ENCODE measurements at regions not wholly inside any gene's neighbourhood (a gene's known extent, or its start where the extent isn't known, plus 50 kb on each side); places are given as distances from the start of the nearest gene placed in this dataset.

GRCh38 chr9:19694601-19695000, 94.2 kb downstream of the SLC24A2 start:
- Histone ChIP-seq H4K20me1 (ENCODE audit: low read depth, low read length) (no peaks in the 10 kb centered on the region), H3K9me2 (replicated peaks; ENCODE audit: insufficient read depth, low read length) (0 out of 2 replicates have a peak, but pooled peaks cover 4% of the 10 kb centered on the region), H2AFZ (ENCODE audit: low read depth, low read length, severe bottlenecking) (no peak overlapping the region), H3K4me3 (ENCODE audit: insufficient read depth, low read length, poor library complexity, severe bottlenecking) (no peak overlapping the region), H3K9ac (ENCODE audit: low read length) (no peak overlapping the region), H3K4me2 (ENCODE audit: low read depth, low read length, poor library complexity, severe bottlenecking) (no peak overlapping the region), H3K27me3 (ENCODE audit: low read length) (no peaks in the 10 kb centered on the region), H3K9me3 (ENCODE audit: insufficient read depth, low read length) (no peaks in the 10 kb centered on the region), H3F3A (ENCODE audit: insufficient read depth) (no peaks in the 10 kb centered on the region), H3K27ac (ENCODE audit: low read depth, low read length) (no peak overlapping the region), H3K36me3 (ENCODE audit: low read length) (no peaks in the 10 kb centered on the region), H3K79me2 (ENCODE audit: insufficient read depth, low read length) (no peaks in the 10 kb centered on the region)
- TF ChIP-seq EZH2phosphoT487 (conservative IDR thresholded peaks at IDR 0.05; ENCODE audit: low read length) (no peak), CTCF (IDR thresholded peaks at IDR 0.05; ENCODE audit: insufficient read depth, low read length, poor library complexity, severe bottlenecking) (no peak)

GRCh38 chr9:19690128-19690527, 98.7 kb downstream of the SLC24A2 start:
- H3K4me3 ChIP-seq (ENCODE audit: insufficient read depth, low read length, poor library complexity, severe bottlenecking) = no peak overlapping the region
- no peaks in the 10 kb centered on the region for H3K9me3 ChIP-seq (ENCODE audit: insufficient read depth, low read length)
- no peaks in the 10 kb centered on the region for H3K79me2 ChIP-seq (ENCODE audit: insufficient read depth, low read length)
- no peaks in the 10 kb centered on the region for H3K36me3 ChIP-seq (ENCODE audit: low read length)
- H4K20me1 ChIP-seq (ENCODE audit: low read depth, low read length) = no peaks in the 10 kb centered on the region
- 0 out of 2 replicates have a peak, but pooled peaks cover 4% of the 10 kb centered on the region for H3K9me2 ChIP-seq (replicated peaks; ENCODE audit: insufficient read depth, low read length)
- H2AFZ ChIP-seq (ENCODE audit: low read depth, low read length, severe bottlenecking) = no peak overlapping the region
- no peak for TF ChIP-seq CTCF (IDR thresholded peaks at IDR 0.05; ENCODE audit: insufficient read depth, low read length, poor library complexity, severe bottlenecking)
- no peak for TF ChIP-seq EZH2phosphoT487 (conservative IDR thresholded peaks at IDR 0.05; ENCODE audit: low read length)
- no peak overlapping the region for H3K27ac ChIP-seq (ENCODE audit: low read depth, low read length)
- no peaks in the 10 kb centered on the region for H3K27me3 ChIP-seq (ENCODE audit: low read length)
- H3K9ac ChIP-seq (ENCODE audit: low read length) = no peak overlapping the region
- no peaks in the 10 kb centered on the region for H3F3A ChIP-seq (ENCODE audit: insufficient read depth)
- H3K4me2 ChIP-seq (ENCODE audit: low read depth, low read length, poor library complexity, severe bottlenecking) = no peak overlapping the region

GRCh38 chr9:19689328-19690101, 99.3 kb downstream of the SLC24A2 start:
- Histone ChIP-seq H3K4me3 (ENCODE audit: insufficient read depth, low read length, poor library complexity, severe bottlenecking) (no peak overlapping the region), H3K4me2 (ENCODE audit: low read depth, low read length, poor library complexity, severe bottlenecking) (no peak overlapping the region), H3K9ac (ENCODE audit: low read length) (no peak overlapping the region), H3K36me3 (ENCODE audit: low read length) (no peaks in the 10 kb centered on the region), H3K27me3 (ENCODE audit: low read length) (no peaks in the 10 kb centered on the region), H2AFZ (ENCODE audit: low read depth, low read length, severe bottlenecking) (no peak overlapping the region), H3K79me2 (ENCODE audit: insufficient read depth, low read length) (no peaks in the 10 kb centered on the region), H3K27ac (ENCODE audit: low read depth, low read length) (no peak overlapping the region), H4K20me1 (ENCODE audit: low read depth, low read length) (no peaks in the 10 kb centered on the region), H3K9me3 (ENCODE audit: insufficient read depth, low read length) (no peaks in the 10 kb centered on the region), H3F3A (ENCODE audit: insufficient read depth) (no peaks in the 10 kb centered on the region), H3K9me2 (replicated peaks; ENCODE audit: insufficient read depth, low read length) (0 out of 2 replicates have a peak, but pooled peaks cover 4% of the 10 kb centered on the region)
- TF ChIP-seq EZH2phosphoT487 (conservative IDR thresholded peaks at IDR 0.05; ENCODE audit: low read length) = no peak
- TF ChIP-seq CTCF (IDR thresholded peaks at IDR 0.05; ENCODE audit: insufficient read depth, low read length, poor library complexity, severe bottlenecking) = no peak

All from SU-DHL-6 (cell line).